Loucy (cell line): ENCODE measurements at regions not wholly inside any gene's neighbourhood (a gene's known extent, or its start where the extent isn't known, plus 50 kb on each side); places are given as distances from the start of the nearest gene placed in this dataset.

ENCODE experiments used
- H2AFZ ChIP-seq: fragments of 200-600 bp; sonication (generic); 2 replicates; pipeline ENCODE4 v1.6.0; 2016; ENCODE audit warnings: antibody characterized with exemption, mild to moderate bottlenecking, low read length, moderate library complexity
- H3F3A ChIP-seq: fragments of 200-600 bp; 2 replicates; pipeline ENCODE4 v1.6.0; 2016; ENCODE audit warnings: antibody characterized with exemption, low read depth, mild to moderate bottlenecking
- H3K27me3 ChIP-seq: fragments of 200-600 bp; sonication (generic); 2 replicates; pipeline ENCODE4 v1.6.1; 2014; ENCODE audit warnings: low read length, mild to moderate bottlenecking; ENCODE audit not compliant: insufficient read depth, poor library complexity, severe bottlenecking
- H3K36me3 ChIP-seq: fragments of 200-600 bp; sonication (generic); 2 replicates; pipeline ENCODE4 v1.6.1; 2016; ENCODE audit warnings: low read length; ENCODE audit not compliant: insufficient read depth
- H3K4me1 ChIP-seq: fragments of 200-600 bp; sonication (generic); 2 replicates; pipeline ENCODE4 v1.5.1; 2014; ENCODE audit warnings: low read length, mild to moderate bottlenecking; ENCODE audit not compliant: insufficient read depth, poor library complexity, severe bottlenecking
- H3K4me2 ChIP-seq: fragments of 200-600 bp; sonication (generic); 2 replicates; pipeline ENCODE4 v1.6.0; 2014; ENCODE audit warnings: antibody characterized with exemption, low read length, low read depth, mild to moderate bottlenecking; ENCODE audit not compliant: poor library complexity, severe bottlenecking
- H3K4me3 ChIP-seq: fragments of 200-600 bp; sonication (generic); 2 replicates; pipeline ENCODE4 v1.5.1; 2014; ENCODE audit warnings: low read length, mild to moderate bottlenecking, mixed read lengths; ENCODE audit not compliant: poor library complexity, severe bottlenecking
- H3K79me2 ChIP-seq: fragments of 200-600 bp; sonication (generic); 2 replicates; pipeline ENCODE4 v1.6.1; 2014; ENCODE audit warnings: low read length; ENCODE audit not compliant: insufficient read depth
- H3K9ac ChIP-seq: fragments of 200-600 bp; sonication (generic); 2 replicates; pipeline ENCODE4 v1.6.0; 2014; ENCODE audit warnings: mild to moderate bottlenecking, low read depth, low read length, moderate library complexity; ENCODE audit not compliant: poor library complexity, severe bottlenecking
- H3K9me2 ChIP-seq: fragments of 200-600 bp; sonication (generic); replicated peaks from 2 replicates; pipeline ENCODE4 v1.6.1; 2016; ENCODE audit warnings: low read depth, low read length, mixed read lengths
- H3K9me3 ChIP-seq: fragments of 200-600 bp; sonication (generic); 2 replicates; pipeline ENCODE4 v1.6.1; 2014; ENCODE audit warnings: mild to moderate bottlenecking, antibody characterized with exemption, low read length, low read depth; ENCODE audit not compliant: insufficient read depth
- H4K20me1 ChIP-seq: fragments of 200-600 bp; sonication (generic); 2 replicates; pipeline ENCODE4 v1.6.0; 2014; ENCODE audit warnings: antibody characterized with exemption, low read length, mild to moderate bottlenecking; ENCODE audit not compliant: insufficient read depth, poor library complexity, severe bottlenecking
- EZH2phosphoT487 ChIP-seq: fragments of 200-600 bp; IDR thresholded peaks from 2 replicates; pipeline ENCODE4 v1.6.1; 2018; ENCODE audit warnings: antibody characterized with exemption, mild to moderate bottlenecking, moderate library complexity, borderline replicate concordance
- TF ChIP-seq, protein P1 (sequence below): fragments of 200-600 bp; sonication (generic); conservative IDR thresholded peaks from 2 replicates; pipeline ENCODE4 v1.5.1; 2014; ENCODE audit warnings: mild to moderate bottlenecking, antibody characterized with exemption, low read length

- Histone ChIP-seq H3K9ac (no peak overlapping the region), H3K4me3 (no peak overlapping the region), H4K20me1 (no peaks in the 10 kb centered on the region), H3K4me1 (no peaks in the 10 kb centered on the region), H3K79me2 (no peaks in the 10 kb centered on the region), H3K27me3 (no peaks in the 10 kb centered on the region), H3K36me3 (no peaks in the 10 kb centered on the region), H3F3A (no peaks in the 10 kb centered on the region), H3K4me2 (no peak overlapping the region), H3K9me2 (no peaks in the 10 kb centered on the region), H2AFZ (no peak overlapping the region), H3K9me3 (no peaks in the 10 kb centered on the region)
- TF ChIP-seq EZH2phosphoT487: no peak
- TF ChIP-seq, protein P1, sequence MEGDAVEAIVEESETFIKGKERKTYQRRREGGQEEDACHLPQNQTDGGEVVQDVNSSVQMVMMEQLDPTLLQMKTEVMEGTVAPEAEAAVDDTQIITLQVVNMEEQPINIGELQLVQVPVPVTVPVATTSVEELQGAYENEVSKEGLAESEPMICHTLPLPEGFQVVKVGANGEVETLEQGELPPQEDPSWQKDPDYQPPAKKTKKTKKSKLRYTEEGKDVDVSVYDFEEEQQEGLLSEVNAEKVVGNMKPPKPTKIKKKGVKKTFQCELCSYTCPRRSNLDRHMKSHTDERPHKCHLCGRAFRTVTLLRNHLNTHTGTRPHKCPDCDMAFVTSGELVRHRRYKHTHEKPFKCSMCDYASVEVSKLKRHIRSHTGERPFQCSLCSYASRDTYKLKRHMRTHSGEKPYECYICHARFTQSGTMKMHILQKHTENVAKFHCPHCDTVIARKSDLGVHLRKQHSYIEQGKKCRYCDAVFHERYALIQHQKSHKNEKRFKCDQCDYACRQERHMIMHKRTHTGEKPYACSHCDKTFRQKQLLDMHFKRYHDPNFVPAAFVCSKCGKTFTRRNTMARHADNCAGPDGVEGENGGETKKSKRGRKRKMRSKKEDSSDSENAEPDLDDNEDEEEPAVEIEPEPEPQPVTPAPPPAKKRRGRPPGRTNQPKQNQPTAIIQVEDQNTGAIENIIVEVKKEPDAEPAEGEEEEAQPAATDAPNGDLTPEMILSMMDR: no peak
These were observed 345.7 kb downstream of the NOVA1 start for GRCh38 chr14:26252176-26252575.

DNA sequence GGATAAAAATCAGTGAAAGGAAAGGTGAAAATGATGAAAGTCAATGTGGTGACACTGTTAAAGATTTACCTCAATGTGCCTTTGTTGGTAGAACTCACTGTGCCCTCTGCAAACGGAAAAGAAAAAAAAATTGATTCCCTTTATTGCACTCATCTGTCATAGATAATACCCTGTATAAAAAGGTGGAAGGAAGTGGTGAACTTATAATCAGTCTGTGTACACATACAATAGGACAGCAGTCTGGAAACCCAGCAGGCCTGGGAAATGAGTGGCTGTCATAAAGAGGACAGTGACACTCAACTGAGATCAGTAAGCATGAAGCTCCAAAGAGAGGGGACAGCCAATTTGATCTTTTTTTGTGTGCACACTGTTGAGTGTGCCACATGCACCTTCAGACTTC lies 364.7 kb downstream of the NOVA1 start:
- Histone ChIP-seq H4K20me1 (no peaks in the 10 kb centered on the region), H3K36me3 (no peaks in the 10 kb centered on the region), H3K27me3 (no peaks in the 10 kb centered on the region), H3K4me1 (no peaks in the 10 kb centered on the region), H3K79me2 (no peaks in the 10 kb centered on the region), H3K9ac (no peak overlapping the region), H3K9me3 (no peaks in the 10 kb centered on the region), H3K4me2 (no peak overlapping the region), H3K4me3 (no peak overlapping the region), H2AFZ (no peak overlapping the region), H3K9me2 (no peaks in the 10 kb centered on the region), H3F3A (no peaks in the 10 kb centered on the region)
- TF ChIP-seq EZH2phosphoT487: no peak
- TF ChIP-seq, protein P1: no peak

DNA sequence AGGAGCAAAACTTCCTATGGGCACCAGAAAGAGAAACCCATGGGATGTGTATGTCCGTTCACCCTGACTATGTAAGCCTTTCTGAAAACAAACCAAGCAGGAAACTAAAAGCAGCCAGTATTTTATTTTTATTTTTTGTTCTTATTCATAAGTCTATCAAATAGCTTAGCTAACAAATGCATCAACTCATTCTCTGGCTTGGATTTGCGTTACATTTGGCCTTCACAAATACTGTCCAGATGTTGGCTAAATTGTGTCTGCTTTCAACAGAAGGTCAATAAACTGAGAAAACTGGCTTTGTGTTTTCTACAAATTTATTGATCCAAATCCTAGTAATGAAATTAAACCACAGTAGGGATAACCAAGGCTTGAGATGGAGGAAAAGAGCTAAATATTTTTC lies 379.0 kb downstream of the NOVA1 start:
- no peak for TF ChIP-seq EZH2phosphoT487
- TF ChIP-seq, protein P1: no peak
- Histone ChIP-seq H3K9me2 (no peaks in the 10 kb centered on the region), H3K4me2 (no peak overlapping the region), H4K20me1 (no peaks in the 10 kb centered on the region), H3K27me3 (no peaks in the 10 kb centered on the region), H3K4me3 (no peak overlapping the region), H3K36me3 (no peaks in the 10 kb centered on the region), H3K9ac (no peak overlapping the region), H2AFZ (no peak overlapping the region), H3K4me1 (no peaks in the 10 kb centered on the region), H3F3A (no peaks in the 10 kb centered on the region), H3K79me2 (no peaks in the 10 kb centered on the region), H3K9me3 (no peaks in the 10 kb centered on the region)
